Daoy (cell line): ENCODE measurements at regions not wholly inside any gene's neighbourhood (a gene's known extent, or its start where the extent isn't known, plus 50 kb on each side); places are given as distances from the start of the nearest gene placed in this dataset.

ENCODE experiments used
- DNase-seq: peaks from one replicate; pipeline ENCODE4 v3.0.0-alpha.2; 2015; ENCODE audit warnings: low read depth

GRCh38 chr1:200282497-200283122 lies 127.2 kb downstream of the ZNF281 start:
- no peak for DNase-seq

- no peak for DNase-seq
Measured at GRCh38 chr1:200281201-200281835, 128.5 kb downstream of the ZNF281 start.

- DNase-seq: peak; percentile 68
Measured at GRCh38 chr1:200279810-200280411, 129.9 kb downstream of the ZNF281 start.

GRCh38 chr1:200275816-200276453 lies 133.9 kb downstream of the ZNF281 start:
- no peak for DNase-seq

GRCh38 chr1:200275415-200275814 lies 134.4 kb downstream of the ZNF281 start:
- DNase-seq: no peak

GRCh38 chr1:200274116-200274515 lies 135.7 kb downstream of the ZNF281 start:
- DNase-seq: no peak

GRCh38 chr1:200272481-200273068 lies 137.3 kb downstream of the ZNF281 start:
- no peak for DNase-seq

GRCh38 chr1:200269256-200269655 lies 140.6 kb downstream of the ZNF281 start:
- no peak for DNase-seq

- DNase-seq: no peak
Measured at GRCh38 chr1:200267937-200268336, 141.9 kb downstream of the ZNF281 start.

GRCh38 chr1:200267458-200267857 lies 142.4 kb downstream of the ZNF281 start:
- DNase-seq: no peak

- DNase-seq: no peak
Measured at GRCh38 chr1:200266871-200267270, 143.0 kb downstream of the ZNF281 start.

GRCh38 chr1:200265881-200266280 lies 144.0 kb downstream of the ZNF281 start:
- peak; percentile 26 for DNase-seq

- DNase-seq: no peak
Measured at GRCh38 chr1:200265104-200265503, 144.7 kb downstream of the ZNF281 start.

- DNase-seq: no peak
Measured at GRCh38 chr1:200263203-200263602, 146.6 kb downstream of the ZNF281 start.

GRCh38 chr1:200262326-200262965 lies 147.4 kb downstream of the ZNF281 start:
- DNase-seq: no peak

- no peak for DNase-seq
Measured at GRCh38 chr1:200260597-200261335, 149.1 kb downstream of the ZNF281 start.

GRCh38 chr1:200258447-200259375 lies 151.1 kb downstream of the ZNF281 start:
- peak; percentile 21 for DNase-seq

GRCh38 chr1:200257235-200257634 lies 152.6 kb downstream of the ZNF281 start:
- DNase-seq: no peak

- DNase-seq: peak; percentile 27
Measured at GRCh38 chr1:200254602-200255001, 155.2 kb downstream of the ZNF281 start.
